Activated CD4-positive, alpha-beta T cell treated with anti-CD3 and anti-CD28 coated beads for 24 hours (primary cell): ENCODE measurements at regions not wholly inside any gene's neighbourhood (a gene's known extent, or its start where the extent isn't known, plus 50 kb on each side); places are given as distances from the start of the nearest gene placed in this dataset.
"Not testable (repeated sequence)": the region's sequence is repeated elsewhere in the genome, so short reads cannot be mapped to it uniquely, and the experiment has no call there.

Experiments used
- DNase-seq, 2 donors: peaks; one replicate each; pipeline ENCODE4 v3.0.0-alpha.2; 2020; ENCODE audit warnings: low read depth in 2 of 2

GRCh38 chr4:24002330-24002966 lies 112.6 kb upstream of the PPARGC1A start:
- DNase-seq: no peak

- no peak for DNase-seq
These were observed 111.9 kb upstream of the PPARGC1A start for GRCh38 chr4:24001486-24002329.

GRCh38 chr4:24000470-24000831 lies 110.6 kb upstream of the PPARGC1A start:
- DNase-seq: no peak

GRCh38 chr4:23999714-24000469 lies 110.0 kb upstream of the PPARGC1A start:
- no peak for DNase-seq

- no peak for DNase-seq
These were observed 103.5 kb upstream of the PPARGC1A start for GRCh38 chr4:23993373-23993772.

- DNase-seq: no peak
These were observed 101.6 kb upstream of the PPARGC1A start for GRCh38 chr4:23991444-23991843.

GRCh38 chr4:23986270-23986669 lies 96.4 kb upstream of the PPARGC1A start:
- DNase-seq: no peak

DNA sequence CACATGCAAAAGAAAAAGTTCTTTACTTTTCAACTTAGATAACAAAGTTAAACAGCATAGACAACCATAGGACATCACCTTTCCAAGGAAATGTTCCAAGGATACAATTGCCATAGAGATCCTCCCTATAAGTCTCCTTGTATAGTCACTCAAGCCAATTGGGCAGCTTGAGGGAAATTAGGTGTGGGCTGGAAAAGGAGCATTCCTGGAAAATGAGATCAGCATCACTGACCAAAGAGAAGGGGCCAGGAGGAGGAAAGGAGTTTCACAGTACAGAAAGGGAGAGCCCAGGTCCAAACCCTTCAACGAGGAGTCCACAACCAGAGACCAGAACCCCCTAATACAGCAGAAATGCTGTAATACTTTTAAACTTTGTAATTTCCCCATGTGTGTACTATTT lies 91.5 kb upstream of the PPARGC1A start:
- no peak for DNase-seq

- no peak for DNase-seq
These were observed 89.7 kb upstream of the PPARGC1A start for GRCh38 chr4:23979534-23979933.

DNA sequence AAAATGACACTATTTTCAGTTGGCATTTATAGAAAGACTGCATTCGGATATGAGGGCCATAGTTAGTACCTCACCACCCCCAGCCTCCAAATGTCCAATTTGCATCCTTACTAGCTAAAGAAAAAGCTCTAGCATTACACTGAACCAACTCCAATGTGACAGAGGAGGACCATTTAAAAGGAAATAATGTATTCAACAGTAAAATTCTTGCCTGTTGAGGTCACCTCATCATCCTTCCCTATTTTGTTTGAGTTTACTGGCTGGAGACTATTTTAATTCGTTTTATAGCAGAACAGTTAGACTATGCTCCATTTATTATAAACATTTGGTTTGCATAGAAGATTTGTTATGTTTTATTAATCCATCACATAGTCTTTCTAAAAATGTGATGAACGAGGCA lies 88.2 kb upstream of the PPARGC1A start:
- no peak for DNase-seq

- no peak for DNase-seq
These were observed 86.6 kb upstream of the PPARGC1A start for GRCh38 chr4:23976423-23976822.

DNA sequence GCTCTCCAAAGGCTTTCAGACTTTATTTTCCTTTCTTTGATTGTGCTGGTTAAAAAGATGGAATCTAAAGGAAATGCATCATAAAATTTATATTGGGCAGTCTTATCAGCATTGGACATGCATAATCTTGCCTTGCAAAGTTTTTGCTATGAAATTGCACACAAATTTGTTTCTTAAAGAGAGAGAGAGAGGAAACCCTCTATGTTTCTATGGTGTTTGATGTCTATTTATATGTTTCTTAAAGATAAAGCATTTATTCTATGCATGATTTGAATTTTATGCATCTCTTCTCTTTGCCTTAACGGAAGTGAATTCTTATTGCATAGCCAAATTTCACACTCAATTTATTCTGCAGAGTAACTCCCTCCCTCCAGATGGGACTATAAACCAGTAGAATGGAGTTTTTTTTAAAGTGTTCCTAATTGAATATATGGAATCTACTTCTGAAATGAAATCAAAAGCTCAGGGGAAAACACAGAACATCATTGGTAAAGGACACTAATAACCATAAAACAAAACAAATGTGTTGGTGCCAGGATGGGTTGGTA lies 83.5 kb upstream of the PPARGC1A start:
- no peak for DNase-seq

DNA sequence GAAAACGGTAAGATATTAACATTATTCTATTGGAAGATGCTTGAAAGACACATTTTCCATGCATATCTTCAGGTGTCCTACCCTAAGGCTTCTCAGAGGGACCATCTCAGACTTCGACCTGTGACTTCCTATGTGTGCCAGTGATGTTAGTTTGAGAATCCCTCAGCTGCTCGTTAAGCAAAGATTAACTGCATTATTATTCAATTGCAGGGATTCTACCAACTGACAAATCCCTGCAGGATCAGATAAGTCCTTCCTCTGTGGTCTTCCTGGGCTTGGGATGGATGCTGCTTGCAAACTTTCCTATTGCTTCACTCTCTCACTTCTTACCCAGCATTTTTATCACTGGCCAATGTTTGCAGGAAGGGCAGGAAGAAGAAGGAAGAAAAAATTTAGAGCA lies 83.0 kb upstream of the PPARGC1A start:
- no peak for DNase-seq

GRCh38 chr4:23972187-23972586 lies 82.3 kb upstream of the PPARGC1A start:
- DNase-seq: no peak

- DNase-seq: no peak
These were observed 80.5 kb upstream of the PPARGC1A start for GRCh38 chr4:23970201-23970850.

DNA sequence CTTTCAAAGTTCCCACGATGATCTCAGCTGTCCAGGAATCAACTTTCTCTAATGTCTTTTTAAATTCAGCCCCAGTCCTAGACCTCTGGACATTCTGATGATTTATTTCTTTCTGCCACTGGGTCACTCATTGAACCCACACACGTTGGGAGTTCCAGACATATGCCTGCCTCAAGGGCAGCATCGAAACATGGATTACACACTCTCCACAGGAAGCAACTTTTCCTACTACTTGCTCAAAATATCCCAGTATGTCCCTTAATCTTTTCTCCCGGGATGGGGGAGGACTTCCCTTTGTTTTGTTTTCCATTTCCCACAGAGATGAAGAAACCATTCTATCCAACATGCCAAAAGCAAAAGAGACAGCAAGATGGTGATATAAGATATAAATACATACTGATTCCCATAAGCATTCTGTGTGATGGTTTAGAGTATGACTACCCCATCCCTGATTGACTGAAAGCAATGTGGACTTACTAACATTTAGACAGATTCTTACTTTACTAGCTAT lies 79.8 kb upstream of the PPARGC1A start:
- no peak for DNase-seq

DNA sequence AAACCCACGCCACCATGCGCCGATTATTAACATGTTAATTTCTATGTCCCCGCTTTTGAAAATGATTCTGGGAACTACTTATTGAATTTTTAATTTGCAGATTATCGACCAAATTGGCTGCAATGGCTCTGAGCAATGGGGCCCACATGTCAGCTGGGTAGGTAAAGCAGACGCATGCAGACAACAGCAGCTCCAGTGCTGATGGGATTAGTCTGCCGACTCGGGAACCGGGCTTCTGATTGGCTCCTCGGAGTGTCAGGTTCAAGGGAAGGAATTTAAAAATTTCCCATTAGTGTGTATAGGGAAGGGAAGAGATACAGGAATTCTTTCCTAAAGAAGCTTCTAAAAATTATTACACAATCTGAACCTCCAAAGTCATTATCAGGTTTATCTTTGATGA lies 77.4 kb upstream of the PPARGC1A start:
- no peak for DNase-seq

DNA sequence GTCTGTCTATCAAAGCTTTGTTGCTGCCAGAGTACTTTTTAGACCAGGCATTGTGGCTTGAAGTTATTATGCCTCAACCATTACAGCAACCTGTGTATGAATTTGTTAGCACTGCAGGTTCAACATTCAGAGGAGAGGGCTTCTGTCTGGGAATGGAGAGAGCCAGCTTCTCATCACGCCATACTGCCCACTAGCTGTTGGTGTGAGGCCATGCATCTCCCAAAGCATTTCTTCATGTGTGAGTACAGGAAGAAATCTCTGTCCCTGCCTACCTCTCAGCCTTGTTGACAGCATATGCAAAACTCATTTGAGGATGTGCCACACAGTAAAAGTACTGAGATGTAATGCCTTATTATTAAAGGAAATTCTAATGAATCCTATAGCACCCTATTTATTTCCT lies 76.9 kb upstream of the PPARGC1A start:
- no peak for DNase-seq

- no peak for DNase-seq
These were observed 72.6 kb upstream of the PPARGC1A start for GRCh38 chr4:23962462-23962861.

DNA sequence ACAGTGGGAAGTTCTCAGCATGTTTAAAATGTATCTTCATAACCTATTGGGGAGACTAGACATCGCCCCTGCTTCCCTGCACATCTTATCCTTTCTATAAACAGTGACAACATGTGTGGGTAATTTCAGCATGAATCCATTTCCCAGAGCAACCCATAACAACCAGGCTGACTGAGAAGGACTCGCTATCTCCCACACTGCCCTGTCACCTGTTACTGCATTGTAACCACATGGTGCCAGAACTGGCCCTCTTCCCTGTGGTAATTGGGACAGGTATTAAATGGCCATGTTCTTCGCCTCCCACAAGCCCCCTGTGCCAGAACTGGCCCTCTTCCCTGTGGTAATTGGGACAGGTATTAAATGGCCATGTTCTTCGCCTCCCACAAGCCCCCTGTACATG lies 71.5 kb upstream of the PPARGC1A start:
- DNase-seq: not testable (repeated sequence)

- DNase-seq: no peak
These were observed 69.7 kb upstream of the PPARGC1A start for GRCh38 chr4:23959396-23960148.
